Kidney (tissue), 13 donors: ENCODE measurements at regions not wholly inside any gene's neighbourhood (a gene's known extent, or its start where the extent isn't known, plus 50 kb on each side); places are given as distances from the start of the nearest gene placed in this dataset.
"Not testable (repeated sequence)": the region's sequence is repeated elsewhere in the genome, so short reads cannot be mapped to it uniquely, and the experiment has no call there.

Experiments
- DNase-seq, 5 donors: peaks; one replicate each; pipeline ENCODE4 v3.0.0-alpha.2; 2013 to 2020
- FAIRE-seq: peaks from 2 replicates; lab custom pipeline; 2012; peaks lifted over from hg19 to GRCh38; lab: Jason Lieb, UNC
- H3K27ac ChIP-seq, 2 donors: one replicate each; pipeline ENCODE4 v1.7.0; 2013; ENCODE audit warnings: low read depth in 2 of 2, low read length in 2 of 2, inconsistent platforms in 1 of 2
- H3K27me3 ChIP-seq: one replicate; pipeline ENCODE4 v1.7.1; 2013; ENCODE audit warnings: low read length, inconsistent platforms; ENCODE audit not compliant: control insufficient read depth, insufficient read depth
- H3K36me3 ChIP-seq, 3 donors: one replicate each; pipeline versions ENCODE4 v1.7.0 to v1.7.1; 2013; ENCODE audit warnings: low read length in 3 of 3, control low read depth in 1 of 3, inconsistent platforms in 1 of 3; ENCODE audit not compliant: insufficient read depth in 3 of 3, control insufficient read depth in 2 of 3
- H3K4me1 ChIP-seq, 3 donors: one replicate each; pipeline versions ENCODE4 v1.7.0 to v1.7.1; 2013; ENCODE audit warnings: low read length in 3 of 3, inconsistent platforms in 1 of 3, low read depth in 1 of 3; ENCODE audit not compliant: control insufficient read depth in 2 of 3, insufficient read depth in 2 of 3
- H3K4me3 ChIP-seq, 3 donors: one replicate each; pipeline versions ENCODE4 v1.7.0 to v1.8.1; 2013; ENCODE audit warnings: low read length in 3 of 3, control low read depth in 1 of 3, inconsistent platforms in 1 of 3
- H3K9ac ChIP-seq, 3 donors: one replicate each; pipeline versions ENCODE4 v1.7.0 to v1.7.1; 2013; ENCODE audit warnings: low read length in 3 of 3, control low read depth in 1 of 3, inconsistent platforms in 1 of 3
- H3K9me3 ChIP-seq, 3 donors: one replicate each; pipeline versions ENCODE4 v1.7.0 to v1.7.1; 2013; ENCODE audit warnings: low read length in 3 of 3, control low read depth in 1 of 3, inconsistent platforms in 1 of 3; ENCODE audit not compliant: control insufficient read depth in 2 of 3, insufficient read depth in 1 of 3
- CTCF ChIP-seq: IDR thresholded peaks from 3 replicates; pipeline ENCODE4 v1.5.1; 2012; ENCODE audit warnings: mild to moderate bottlenecking, moderate library complexity, borderline replicate concordance; ENCODE audit not compliant: insufficient read depth; ENCODE audit errors: extremely low read depth
- intact Hi-C: fragments of 100-400 bp; cut with DNase I; formaldehyde crosslinking; loops from one replicate; pipeline ENCODE4 v1.11.1; 2022
- donor health status: control.
- donor health status: control.
- donor health status: control.
- donor health status: control.
- donor health status: control.
- donor health status: DM: yes; HTN: yes; CAD: no.
- donor health status: Normal renal cell carcinoma (clear cell type).

- Histone ChIP-seq H3K27ac (no peak overlapping the region), H3K9ac (no peak overlapping the region), H3K27me3 (no peaks in the 10 kb centered on the region), H3K4me1 (peaks cover 0 to 6% (median 3%) of the 10 kb centered on the region in 3 donors), H3K4me3 (no peak overlapping the region), H3K36me3 (no peaks in the 10 kb centered on the region), H3K9me3 (no peaks in the 10 kb centered on the region)
- no peak for DNase-seq
- intact Hi-C loops = no loop called here
- no peak for TF ChIP-seq CTCF
- no peak for FAIRE-seq
Measured at GRCh38 chr5:54379590-54379989, 69.2 kb upstream of the ARL15 start.

GRCh38 chr5:54378707-54379106 lies 68.3 kb upstream of the ARL15 start:
- intact Hi-C loops = no loop called here
- Histone ChIP-seq H3K36me3 (no peaks in the 10 kb centered on the region), H3K4me3 (no peak overlapping the region), H3K27ac (no peak overlapping the region), H3K4me1 (peaks cover 0 to 6% (median 3%) of the 10 kb centered on the region in 3 donors), H3K9me3 (no peaks in the 10 kb centered on the region), H3K27me3 (no peaks in the 10 kb centered on the region), H3K9ac (no peak overlapping the region)
- FAIRE-seq (no peak), DNase-seq (no peak)
- no peak for TF ChIP-seq CTCF

GRCh38 chr5:54377339-54377738 lies 67.0 kb upstream of the ARL15 start:
- H3K9me3 ChIP-seq, H3K9ac ChIP-seq, H3K4me1 ChIP-seq, H3K4me3 ChIP-seq, DNase-seq, intact Hi-C loops, H3K27me3 ChIP-seq, H3K27ac ChIP-seq, FAIRE-seq, H3K36me3 ChIP-seq: not testable (repeated sequence)

GRCh38 chr5:54370982-54371381 lies 60.6 kb upstream of the ARL15 start:
- FAIRE-seq = peak; percentile 58

More at GRCh38 chr5:54370982-54371381, 60.6 kb upstream of the ARL15 start:
- TF ChIP-seq CTCF = no peak
- H3K4me1 ChIP-seq = no peaks in the 10 kb centered on the region
- no peak overlapping the region for H3K9ac ChIP-seq
- no peak overlapping the region for H3K27ac ChIP-seq
- DNase-seq = no peak
- no peaks in the 10 kb centered on the region for H3K36me3 ChIP-seq
- no peak overlapping the region for H3K4me3 ChIP-seq
- H3K9me3 ChIP-seq = no peaks in the 10 kb centered on the region
- no peaks in the 10 kb centered on the region for H3K27me3 ChIP-seq
- intact Hi-C loops = no loop called here
